ENCODE measurements at regions not wholly inside any gene's neighbourhood (a gene's known extent, or its start where the extent isn't known, plus 50 kb on each side); places are given as distances from the start of the nearest gene placed in this dataset.

- DNase-seq: peak; percentile 71 to 87
Observed at GRCh38 chr1:88180449-88181108, 503.5 kb upstream of the PKN2 start.

GRCh38 chr1:88186911-88187310 is 497.2 kb upstream of the PKN2 start:
- no peak for DNase-seq

DNA sequence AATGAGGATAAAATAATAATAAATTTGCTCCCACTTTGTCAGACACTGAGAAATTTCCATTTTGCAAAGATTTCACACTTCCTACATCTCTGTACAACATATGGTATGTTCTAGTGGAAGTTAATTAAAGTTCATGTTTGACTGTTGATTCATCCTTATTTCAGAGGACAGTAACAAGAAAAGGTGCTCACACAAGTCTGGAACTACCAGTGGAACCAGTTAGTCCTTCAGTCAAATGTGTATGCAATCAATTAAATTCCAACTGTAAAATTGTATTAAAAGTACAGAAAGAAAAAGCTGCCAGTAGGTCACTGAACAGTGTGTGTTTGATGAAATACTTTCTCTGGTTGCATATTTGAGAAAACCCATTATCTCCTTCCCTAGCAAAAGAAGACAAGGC is 496.0 kb upstream of the PKN2 start:
- DNase-seq: no peak

- no peak for DNase-seq
Observed at GRCh38 chr1:88189525-88189924, 494.5 kb upstream of the PKN2 start.

GRCh38 chr1:88191917-88192316 is 492.2 kb upstream of the PKN2 start:
- no peak for DNase-seq

DNA sequence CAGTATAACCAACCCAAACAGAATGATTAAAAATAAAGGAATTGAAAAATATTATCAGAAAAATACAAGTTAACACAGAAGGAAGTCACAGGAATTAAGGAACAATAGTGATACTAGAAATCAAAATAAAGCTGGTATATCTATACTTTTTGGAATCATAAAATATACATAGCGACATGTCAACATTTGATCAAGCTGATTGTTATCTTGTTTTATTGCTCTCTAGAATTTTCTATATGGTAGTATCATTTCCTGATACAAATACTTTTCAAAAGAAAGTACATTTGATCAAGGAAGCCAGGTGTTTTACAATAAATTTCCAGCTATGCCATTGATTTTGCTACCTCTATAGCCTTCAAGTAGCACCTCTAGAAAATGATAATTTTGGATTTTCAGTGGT is 489.5 kb upstream of the PKN2 start:
- no peak for DNase-seq

GRCh38 chr1:88200545-88200944 is 483.5 kb upstream of the PKN2 start:
- no peak for DNase-seq

DNA sequence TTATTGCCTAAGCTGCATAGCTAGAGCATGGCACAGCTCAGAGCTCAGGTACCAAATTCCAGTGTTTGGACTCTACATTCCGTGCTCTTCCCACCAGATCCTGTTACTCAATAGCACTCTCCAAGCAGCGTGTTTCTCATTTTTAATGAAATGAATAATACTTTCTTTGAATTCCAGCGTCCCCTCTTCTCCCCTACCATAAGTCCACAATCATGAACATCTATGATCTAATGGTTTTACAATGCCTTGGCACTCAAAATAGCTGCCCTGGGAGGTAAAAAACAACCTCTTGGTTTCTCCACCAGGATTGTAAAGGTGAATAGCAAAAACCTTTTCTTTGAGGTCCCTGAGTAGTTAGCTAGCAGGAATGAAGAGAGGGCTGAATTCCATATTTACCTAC is 480.0 kb upstream of the PKN2 start:
- DNase-seq: no peak

DNA sequence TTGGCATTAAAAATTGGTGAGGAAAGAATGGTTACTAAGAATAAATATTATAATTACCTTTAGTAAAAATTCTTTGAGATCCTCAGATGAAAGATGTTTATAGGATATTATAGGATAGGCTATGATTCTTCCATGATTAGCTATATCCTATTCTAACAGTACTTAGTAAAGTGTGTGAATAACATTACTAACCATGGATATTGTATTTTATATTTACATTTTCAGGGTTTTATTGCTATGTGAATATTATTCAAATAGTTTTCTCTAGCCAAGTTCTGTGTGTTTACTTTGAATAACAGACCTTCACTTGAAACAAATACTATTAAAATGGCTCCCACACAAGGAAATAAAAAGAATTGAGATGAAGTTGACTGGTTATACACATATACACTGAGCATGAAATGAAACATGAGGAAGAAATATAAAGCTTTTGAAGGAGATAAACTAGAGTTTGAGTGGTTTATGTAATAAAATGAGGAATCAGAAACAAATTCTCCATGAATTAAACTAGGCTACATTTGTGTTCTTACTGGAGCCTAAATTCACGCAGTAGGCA is 479.4 kb upstream of the PKN2 start:
- no peak for DNase-seq

DNA sequence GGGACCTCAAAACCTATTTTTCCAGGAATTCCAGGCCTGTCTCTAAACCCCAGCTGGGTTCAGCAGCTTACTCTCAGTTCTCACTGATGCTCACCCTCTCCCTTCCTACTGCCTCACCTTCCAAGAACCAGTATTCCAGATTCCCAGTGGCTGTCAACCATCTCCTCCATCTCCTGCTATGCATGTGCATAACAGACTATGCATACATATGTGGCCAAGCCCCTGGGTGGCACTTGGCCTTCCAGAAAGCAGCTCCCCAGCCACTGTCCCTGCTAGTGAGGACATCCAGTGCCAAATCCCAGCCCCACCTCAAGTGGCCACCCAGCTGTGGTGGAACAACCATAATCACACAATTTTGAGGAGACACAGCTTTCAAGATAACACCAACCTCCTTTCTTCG is 475.7 kb upstream of the PKN2 start:
- DNase-seq: no peak

GRCh38 chr1:88210103-88210787 is 473.8 kb upstream of the PKN2 start:
- no peak for DNase-seq

- DNase-seq: no peak
Observed at GRCh38 chr1:88216441-88216840, 467.6 kb upstream of the PKN2 start.

DNA sequence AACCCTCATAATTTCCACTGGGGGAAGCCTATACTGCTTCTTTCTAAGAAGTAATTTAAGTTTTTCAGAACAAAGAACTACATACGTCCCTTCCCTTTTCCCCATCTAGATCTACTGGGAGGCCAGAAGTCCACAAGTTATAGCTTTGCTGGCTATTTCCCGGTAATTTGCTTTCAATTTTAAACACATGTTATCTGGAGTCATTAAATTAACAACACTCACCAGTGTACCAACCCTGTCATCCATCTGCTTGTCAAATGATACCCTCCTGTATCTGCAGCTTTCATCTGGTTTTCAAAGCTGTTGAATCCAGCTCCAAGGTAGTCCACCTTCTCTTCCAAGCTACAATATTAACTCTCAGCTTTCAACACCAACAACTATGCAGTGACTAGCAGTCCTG is 466.7 kb upstream of the PKN2 start:
- DNase-seq: no peak

- DNase-seq: no peak
Observed at GRCh38 chr1:88219521-88219920, 464.6 kb upstream of the PKN2 start.

DNA sequence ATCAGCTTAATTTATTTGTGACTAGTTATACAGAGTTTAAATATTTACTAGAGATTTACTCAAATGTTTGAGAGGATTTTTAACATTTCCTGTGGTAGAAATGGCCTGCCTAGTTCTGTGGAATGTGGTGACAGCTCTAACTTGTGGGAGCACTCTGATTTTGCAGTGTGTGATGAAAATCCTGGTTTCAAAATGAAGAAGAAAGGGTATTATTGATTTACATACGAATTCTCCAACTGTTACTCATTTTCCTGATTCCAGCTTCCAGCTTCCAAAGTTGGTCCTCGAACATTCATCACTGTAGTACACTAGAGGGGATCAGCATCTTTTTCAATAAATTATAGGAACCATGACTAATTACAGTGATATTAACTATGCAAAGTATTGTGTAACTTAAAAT is 462.7 kb upstream of the PKN2 start:
- no peak for DNase-seq

DNA sequence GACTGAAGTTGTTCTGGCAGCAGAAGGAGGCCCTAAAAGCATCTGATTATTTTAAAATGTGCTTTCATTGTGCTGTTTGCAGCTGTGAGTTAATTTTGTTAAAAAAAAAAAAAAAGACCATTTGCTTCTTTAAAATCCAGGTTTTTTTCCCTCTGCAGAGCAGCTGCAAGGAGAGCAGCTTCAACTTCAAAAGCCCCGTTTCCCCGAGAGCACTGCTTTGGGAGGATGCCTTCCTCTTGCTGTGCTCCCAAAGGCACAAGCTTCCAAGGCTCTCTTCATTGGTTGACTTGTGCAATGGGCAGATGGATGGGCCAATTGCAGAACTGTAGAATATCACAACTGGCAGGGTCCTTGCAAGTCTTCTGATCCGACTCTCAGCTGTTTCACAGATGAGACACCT is 459.2 kb upstream of the PKN2 start:
- DNase-seq: no peak

- no peak for DNase-seq
Observed at GRCh38 chr1:88228114-88228513, 456.0 kb upstream of the PKN2 start.

- DNase-seq: no peak
Observed at GRCh38 chr1:88230126-88230525, 453.9 kb upstream of the PKN2 start.

DNA sequence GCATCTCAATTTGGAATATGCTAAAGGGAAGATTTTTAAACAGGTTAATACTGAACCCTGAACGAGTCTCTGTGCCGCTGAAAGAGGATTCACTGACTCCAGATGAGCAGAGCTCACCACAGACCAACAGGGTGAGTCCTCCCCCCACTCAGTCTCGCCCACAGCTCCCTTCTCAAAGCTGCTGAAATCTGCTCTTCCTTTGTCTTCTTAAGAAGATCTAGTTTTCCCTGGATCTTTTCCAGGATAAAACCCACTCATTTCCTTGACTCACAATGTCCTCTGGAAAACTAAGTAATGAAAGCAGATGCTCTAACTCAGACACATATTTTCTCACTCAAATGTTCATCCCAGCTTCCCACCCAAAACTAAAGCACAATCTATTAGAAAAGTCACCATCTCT is 447.0 kb upstream of the PKN2 start:
- DNase-seq: peak in 1 of 2 experiments; percentile 24

DNA sequence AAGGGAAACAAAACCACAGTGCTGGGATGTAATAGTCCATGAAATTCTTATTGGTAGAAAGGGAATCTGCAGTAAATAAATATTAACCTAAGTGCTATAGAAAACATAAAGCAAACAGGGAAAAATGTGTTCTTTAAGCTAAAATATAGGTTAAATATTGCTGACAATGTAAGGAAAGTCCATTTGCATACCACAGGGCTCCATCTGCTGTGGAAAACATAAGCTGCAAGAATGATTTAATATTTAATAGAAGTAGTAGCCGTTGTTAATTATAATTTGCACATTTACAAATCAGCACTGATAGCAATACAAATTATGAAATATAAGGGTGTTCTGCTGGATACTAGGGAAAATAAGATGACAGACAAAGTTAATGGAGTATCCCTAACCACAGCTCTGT is 444.9 kb upstream of the PKN2 start:
- no peak for DNase-seq

DNA sequence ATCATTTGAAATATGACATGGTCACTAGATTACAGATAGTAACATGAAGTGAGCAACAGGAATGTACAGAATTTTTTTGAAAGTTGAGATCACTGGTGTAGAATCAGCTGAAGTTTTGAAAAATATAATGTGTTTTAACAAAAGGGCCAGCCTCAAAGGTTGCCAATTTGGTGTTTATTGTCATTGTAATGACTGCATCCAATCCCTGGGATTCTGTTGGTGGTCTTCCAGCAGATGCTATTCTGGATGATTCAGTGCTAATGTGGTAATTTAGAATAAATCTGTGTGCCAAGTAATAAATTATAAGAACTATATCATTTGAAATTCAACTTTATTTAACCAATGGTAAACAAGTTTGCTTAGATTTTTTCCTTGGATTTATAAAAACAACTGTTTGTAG is 436.4 kb upstream of the PKN2 start:
- peak; percentile 41 to 64 for DNase-seq

DNA sequence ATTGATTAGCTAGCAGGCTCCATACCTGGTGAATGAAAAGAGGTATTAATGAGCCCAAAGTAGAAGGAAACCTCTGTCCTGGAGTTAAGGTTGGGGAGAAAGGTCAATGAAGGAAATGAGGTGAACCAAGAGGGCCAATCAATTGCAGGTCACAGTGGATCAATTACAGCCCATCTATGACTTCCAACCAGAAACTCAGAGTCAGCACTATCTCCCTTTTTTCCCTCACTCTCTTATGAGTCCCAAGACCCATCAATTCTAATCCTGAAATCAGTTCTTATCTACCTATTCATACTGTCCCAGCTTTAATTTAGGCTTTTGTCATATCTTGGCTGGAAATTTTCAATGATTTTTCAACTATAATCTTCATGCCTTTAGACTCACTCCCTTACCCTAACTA is 433.2 kb upstream of the PKN2 start:
- DNase-seq: no peak

- DNase-seq: no peak
Observed at GRCh38 chr1:88252745-88253144, 431.3 kb upstream of the PKN2 start.

GRCh38 chr1:88265606-88266005 is 418.5 kb upstream of the PKN2 start:
- no peak for DNase-seq

DNA sequence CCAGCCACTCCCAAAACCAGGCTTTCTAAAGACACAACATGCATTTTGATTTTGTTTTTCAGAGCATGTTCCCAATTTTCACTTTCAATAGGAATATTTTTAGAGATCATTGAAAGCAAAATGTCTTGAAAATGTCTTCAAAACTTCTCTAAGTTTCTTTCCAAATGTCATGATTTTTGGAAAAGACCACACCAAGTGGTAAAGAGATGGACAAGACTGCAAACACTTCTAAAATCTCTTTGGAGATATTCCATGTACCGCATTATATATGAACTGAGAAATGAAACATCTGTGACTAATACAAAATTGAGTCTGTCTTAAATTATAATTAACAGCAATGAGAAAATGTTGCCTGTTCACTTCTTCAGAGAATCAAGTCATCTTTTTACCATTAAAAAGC is 418.0 kb upstream of the PKN2 start:
- DNase-seq: no peak

Measured in NCI-H446 (cell line).